WTC11 (cell line): ENCODE measurements at regions not wholly inside any gene's neighbourhood (a gene's known extent, or its start where the extent isn't known, plus 50 kb on each side); places are given as distances from the start of the nearest gene placed in this dataset.

Experiments used
- SP1 ChIP-seq: sonication (generic); formaldehyde crosslinking; conservative IDR thresholded peaks from 2 replicates; pipeline ENCODE4 v1.8.1; 2022; ENCODE audit warnings: missing genetic modification reagents
- ZNF138 ChIP-seq: sonication (generic); formaldehyde crosslinking; conservative IDR thresholded peaks from 2 replicates; pipeline ENCODE4 v1.8.1; 2022; ENCODE audit warnings: mild to moderate bottlenecking, moderate library complexity, missing genetic modification reagents
- TF ChIP-seq, protein P1 (sequence below): sonication (generic); formaldehyde crosslinking; IDR thresholded peaks from 2 replicates; pipeline ENCODE4 v1.8.0; 2022; ENCODE audit warnings: mild to moderate bottlenecking, missing genetic modification reagents
- TF ChIP-seq, protein P2 (sequence below): fragments of 250-450 bp; sonication (Bioruptor Pico); IDR thresholded peaks from 2 replicates; pipeline ENCODE4 v2.1.2; 2022; ENCODE audit warnings: mild to moderate bottlenecking, moderate library complexity
- TF ChIP-seq, protein P3 (sequence below): fragments of 200-600 bp; IDR thresholded peaks from 2 replicates; pipeline ENCODE4 v1.8.0; 2022; ENCODE audit warnings: antibody characterized with exemption
- TF ChIP-seq, protein P4 (sequence below): sonication (generic); formaldehyde crosslinking; conservative IDR thresholded peaks from 2 replicates; pipeline ENCODE4 v1.8.1; 2022; ENCODE audit warnings: mild to moderate bottlenecking, missing genetic modification reagents

DNA sequence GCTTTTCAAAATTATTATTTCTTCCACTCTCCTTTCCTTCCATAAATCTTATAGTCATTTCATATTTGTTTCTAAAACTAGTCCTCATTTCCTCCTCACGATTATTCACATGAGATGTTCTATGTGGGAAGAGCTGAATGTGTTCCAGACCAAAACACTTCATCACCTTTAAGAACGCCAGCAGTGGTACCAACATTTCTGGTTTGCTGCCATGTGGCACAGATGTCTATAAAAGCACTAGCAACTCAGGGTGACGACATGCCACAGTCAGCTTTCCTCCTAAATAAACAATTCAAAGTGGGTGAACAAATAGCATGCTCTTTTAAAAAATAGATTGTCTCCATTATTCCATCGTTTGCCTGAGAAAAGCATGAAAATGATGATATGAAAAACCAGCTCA, 1217.8 kb upstream of the ADGRL2 start:
- TF ChIP-seq, protein P1, sequence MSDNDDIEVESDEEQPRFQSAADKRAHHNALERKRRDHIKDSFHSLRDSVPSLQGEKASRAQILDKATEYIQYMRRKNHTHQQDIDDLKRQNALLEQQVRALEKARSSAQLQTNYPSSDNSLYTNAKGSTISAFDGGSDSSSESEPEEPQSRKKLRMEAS (CRISPR knock-in tag): no peak
- no peak for TF ChIP-seq SP1 (CRISPR knock-in tag)
- TF ChIP-seq, protein P2, sequence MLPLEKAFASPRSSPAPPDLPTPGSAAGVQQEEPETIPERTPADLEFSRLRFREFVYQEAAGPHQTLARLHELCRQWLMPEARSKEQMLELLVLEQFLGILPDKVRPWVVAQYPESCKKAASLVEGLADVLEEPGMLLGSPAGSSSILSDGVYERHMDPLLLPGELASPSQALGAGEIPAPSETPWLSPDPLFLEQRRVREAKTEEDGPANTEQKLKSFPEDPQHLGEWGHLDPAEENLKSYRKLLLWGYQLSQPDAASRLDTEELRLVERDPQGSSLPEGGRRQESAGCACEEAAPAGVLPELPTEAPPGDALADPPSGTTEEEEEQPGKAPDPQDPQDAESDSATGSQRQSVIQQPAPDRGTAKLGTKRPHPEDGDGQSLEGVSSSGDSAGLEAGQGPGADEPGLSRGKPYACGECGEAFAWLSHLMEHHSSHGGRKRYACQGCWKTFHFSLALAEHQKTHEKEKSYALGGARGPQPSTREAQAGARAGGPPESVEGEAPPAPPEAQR (CRISPR knock-in tag): no peak
- TF ChIP-seq, protein P3, sequence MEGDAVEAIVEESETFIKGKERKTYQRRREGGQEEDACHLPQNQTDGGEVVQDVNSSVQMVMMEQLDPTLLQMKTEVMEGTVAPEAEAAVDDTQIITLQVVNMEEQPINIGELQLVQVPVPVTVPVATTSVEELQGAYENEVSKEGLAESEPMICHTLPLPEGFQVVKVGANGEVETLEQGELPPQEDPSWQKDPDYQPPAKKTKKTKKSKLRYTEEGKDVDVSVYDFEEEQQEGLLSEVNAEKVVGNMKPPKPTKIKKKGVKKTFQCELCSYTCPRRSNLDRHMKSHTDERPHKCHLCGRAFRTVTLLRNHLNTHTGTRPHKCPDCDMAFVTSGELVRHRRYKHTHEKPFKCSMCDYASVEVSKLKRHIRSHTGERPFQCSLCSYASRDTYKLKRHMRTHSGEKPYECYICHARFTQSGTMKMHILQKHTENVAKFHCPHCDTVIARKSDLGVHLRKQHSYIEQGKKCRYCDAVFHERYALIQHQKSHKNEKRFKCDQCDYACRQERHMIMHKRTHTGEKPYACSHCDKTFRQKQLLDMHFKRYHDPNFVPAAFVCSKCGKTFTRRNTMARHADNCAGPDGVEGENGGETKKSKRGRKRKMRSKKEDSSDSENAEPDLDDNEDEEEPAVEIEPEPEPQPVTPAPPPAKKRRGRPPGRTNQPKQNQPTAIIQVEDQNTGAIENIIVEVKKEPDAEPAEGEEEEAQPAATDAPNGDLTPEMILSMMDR: no peak
- no peak for TF ChIP-seq ZNF138
- TF ChIP-seq, protein P4, sequence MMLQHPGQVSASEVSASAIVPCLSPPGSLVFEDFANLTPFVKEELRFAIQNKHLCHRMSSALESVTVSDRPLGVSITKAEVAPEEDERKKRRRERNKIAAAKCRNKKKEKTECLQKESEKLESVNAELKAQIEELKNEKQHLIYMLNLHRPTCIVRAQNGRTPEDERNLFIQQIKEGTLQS (CRISPR knock-in tag): no peak
